ENCODE measurements at regions not wholly inside any gene's neighbourhood (a gene's known extent, or its start where the extent isn't known, plus 50 kb on each side); places are given as distances from the start of the nearest gene placed in this dataset.

DNA sequence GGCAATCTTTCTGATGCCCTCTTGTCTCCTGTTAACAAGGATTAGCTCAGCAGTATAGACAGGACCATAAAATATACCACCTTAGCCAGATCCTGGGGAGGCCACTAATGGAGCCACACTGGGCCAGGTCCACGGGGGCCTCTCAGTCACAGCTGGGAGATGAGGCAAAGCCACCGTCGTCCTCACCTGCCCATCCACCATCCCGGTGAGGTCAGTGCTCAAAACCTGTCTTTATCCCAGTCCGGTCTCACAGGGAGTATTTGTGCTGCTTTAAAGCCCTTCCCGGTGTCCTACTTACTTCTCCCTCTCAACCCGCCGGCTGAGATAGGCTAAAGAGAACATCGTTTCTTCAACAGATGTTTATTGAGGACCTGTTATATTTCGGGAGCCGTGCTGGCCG lies 104.3 kb downstream of the EDN3 start:
- DNase-seq (ENCODE audit: low spot score), result no peak
- in situ Hi-C loops (cut with MboI; ENCODE audit: low sequenced_read_pairs, unreplicated experiment), result no loop called here
- TF ChIP-seq, protein P1, sequence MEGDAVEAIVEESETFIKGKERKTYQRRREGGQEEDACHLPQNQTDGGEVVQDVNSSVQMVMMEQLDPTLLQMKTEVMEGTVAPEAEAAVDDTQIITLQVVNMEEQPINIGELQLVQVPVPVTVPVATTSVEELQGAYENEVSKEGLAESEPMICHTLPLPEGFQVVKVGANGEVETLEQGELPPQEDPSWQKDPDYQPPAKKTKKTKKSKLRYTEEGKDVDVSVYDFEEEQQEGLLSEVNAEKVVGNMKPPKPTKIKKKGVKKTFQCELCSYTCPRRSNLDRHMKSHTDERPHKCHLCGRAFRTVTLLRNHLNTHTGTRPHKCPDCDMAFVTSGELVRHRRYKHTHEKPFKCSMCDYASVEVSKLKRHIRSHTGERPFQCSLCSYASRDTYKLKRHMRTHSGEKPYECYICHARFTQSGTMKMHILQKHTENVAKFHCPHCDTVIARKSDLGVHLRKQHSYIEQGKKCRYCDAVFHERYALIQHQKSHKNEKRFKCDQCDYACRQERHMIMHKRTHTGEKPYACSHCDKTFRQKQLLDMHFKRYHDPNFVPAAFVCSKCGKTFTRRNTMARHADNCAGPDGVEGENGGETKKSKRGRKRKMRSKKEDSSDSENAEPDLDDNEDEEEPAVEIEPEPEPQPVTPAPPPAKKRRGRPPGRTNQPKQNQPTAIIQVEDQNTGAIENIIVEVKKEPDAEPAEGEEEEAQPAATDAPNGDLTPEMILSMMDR (IDR thresholded peaks at IDR 0.05; ENCODE audit: borderline replicate concordance, control extremely low read depth, extremely low read depth, insufficient read depth, missing control alignments), result no peak

DNA sequence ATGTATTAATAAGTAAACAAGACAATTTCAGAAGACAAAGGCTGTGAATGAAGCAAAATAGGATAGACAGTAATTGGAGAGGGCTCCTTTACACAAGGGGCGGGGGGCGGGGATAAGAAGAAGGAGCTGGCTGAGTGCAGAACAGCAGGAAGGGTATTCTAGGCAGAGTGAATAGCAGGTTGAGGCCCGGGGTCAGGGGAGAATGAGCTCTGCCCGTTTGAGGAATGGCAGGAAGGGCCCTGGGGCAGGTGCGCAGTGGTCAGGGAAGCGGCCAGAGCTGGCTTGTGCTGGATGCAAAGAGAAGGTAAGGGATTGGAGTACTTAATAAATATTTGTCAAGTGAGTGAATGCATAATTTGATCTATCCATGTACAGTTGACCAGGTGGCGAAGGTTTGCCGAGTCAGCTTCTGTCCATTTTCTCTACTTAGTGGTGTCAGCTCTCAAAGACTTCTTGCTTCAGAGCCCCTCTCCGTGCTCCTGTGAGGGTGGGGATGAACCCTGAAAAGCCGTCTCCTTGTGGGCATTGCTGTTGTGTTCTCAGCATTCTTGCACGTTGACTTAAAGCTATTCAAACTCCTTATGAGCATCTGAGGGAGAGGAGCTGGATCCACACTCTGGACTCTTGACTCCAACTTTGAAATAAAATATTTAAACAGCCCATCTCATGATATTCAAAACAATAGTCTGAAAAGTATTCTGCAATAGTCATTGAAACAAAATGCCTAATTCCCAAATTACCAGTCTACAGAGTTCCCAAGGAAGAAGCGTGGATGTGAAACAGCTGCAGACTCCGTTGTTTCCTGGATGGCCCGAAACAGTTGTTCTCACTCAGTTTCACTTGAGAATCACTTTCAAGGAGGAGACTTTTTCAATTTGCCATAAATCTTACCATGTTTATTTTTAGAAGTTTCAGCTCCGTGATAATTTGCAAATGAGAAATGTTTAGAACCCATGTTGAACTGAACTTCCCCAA lies 105.1 kb downstream of the EDN3 start:
- TF ChIP-seq, protein P1 (IDR thresholded peaks at IDR 0.05; ENCODE audit: borderline replicate concordance, control extremely low read depth, extremely low read depth, insufficient read depth, missing control alignments), result no peak
- DNase-seq (ENCODE audit: low spot score), result no peak

DNA sequence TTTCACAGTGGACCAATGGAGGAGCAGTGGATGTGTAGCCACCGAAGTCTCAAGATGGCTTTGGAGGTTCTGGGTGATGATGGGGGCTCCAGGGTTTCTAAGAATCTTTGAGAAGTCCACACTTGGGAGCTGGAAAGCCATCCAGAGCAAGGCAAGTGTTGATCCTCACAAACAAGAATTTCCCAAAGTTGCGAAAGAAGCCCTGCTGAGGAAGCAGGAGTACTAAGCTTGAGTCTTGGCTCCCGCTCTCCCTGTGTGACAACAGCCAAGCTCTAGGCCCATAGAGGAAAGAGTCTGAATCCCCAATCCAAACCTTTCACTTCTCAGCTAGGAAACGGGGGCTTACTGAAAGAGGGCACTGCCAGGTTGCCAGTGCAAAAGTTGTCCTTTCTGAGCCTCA lies 106.0 kb downstream of the EDN3 start:
- TF ChIP-seq, protein P1 (IDR thresholded peaks at IDR 0.05; ENCODE audit: borderline replicate concordance, control extremely low read depth, extremely low read depth, insufficient read depth, missing control alignments), result no peak
- in situ Hi-C loops (cut with MboI; ENCODE audit: low sequenced_read_pairs, unreplicated experiment), result no loop called here
- no peak for DNase-seq (ENCODE audit: low spot score)

More for the DNA sequence above, 105.1 kb downstream of the EDN3 start:
- in situ Hi-C loops (cut with MboI; ENCODE audit: low sequenced_read_pairs, unreplicated experiment), result no loop called here

DNA sequence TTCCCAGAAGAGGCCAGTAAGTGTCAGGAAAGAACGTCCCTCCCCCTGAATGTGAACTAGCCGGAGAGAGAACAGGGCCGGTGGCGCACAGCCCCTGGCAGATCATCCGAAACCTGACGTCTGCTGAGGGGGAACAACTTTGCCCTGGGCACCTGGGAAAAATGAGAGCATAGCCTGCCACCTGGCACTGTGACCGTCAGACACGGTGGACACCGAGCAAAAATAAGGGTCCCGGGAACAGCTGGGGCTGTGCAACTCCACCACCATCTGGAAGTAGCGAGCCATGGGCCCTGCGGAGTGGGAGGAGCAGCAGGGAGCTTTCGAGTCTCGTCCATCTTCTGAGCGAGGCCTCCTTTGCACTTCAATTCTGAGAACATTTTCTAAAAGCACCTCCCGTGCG lies 110.8 kb downstream of the EDN3 start:
- TF ChIP-seq, protein P1 (IDR thresholded peaks at IDR 0.05; ENCODE audit: borderline replicate concordance, control extremely low read depth, extremely low read depth, insufficient read depth, missing control alignments), result no peak
- no peak for DNase-seq (ENCODE audit: low spot score)
- in situ Hi-C loops (cut with MboI; ENCODE audit: low sequenced_read_pairs, unreplicated experiment), result no loop called here

DNA sequence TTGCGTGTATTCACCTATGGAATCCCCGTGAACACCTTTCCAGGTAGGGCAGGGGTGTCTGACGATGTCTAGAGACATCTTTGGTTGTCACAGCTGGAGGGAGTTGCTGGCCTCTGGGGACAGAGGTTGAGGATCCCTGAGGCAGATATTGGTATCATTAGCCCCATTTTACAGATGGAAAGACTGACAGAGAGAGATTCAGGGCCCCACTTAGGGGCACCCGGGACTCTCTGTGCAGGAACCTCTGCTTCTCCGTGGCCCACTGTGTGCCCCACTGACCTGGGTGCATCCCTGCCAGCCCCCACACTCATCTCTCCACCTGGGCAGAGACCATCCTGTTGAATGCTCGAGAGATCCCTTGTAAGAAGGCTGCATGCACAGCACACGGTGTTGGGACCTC lies 111.2 kb downstream of the EDN3 start:
- TF ChIP-seq, protein P1 (IDR thresholded peaks at IDR 0.05; ENCODE audit: borderline replicate concordance, control extremely low read depth, extremely low read depth, insufficient read depth, missing control alignments), result no peak
- DNase-seq (ENCODE audit: low spot score), result no peak
- in situ Hi-C loops (cut with MboI; ENCODE audit: low sequenced_read_pairs, unreplicated experiment), result no loop called here

DNA sequence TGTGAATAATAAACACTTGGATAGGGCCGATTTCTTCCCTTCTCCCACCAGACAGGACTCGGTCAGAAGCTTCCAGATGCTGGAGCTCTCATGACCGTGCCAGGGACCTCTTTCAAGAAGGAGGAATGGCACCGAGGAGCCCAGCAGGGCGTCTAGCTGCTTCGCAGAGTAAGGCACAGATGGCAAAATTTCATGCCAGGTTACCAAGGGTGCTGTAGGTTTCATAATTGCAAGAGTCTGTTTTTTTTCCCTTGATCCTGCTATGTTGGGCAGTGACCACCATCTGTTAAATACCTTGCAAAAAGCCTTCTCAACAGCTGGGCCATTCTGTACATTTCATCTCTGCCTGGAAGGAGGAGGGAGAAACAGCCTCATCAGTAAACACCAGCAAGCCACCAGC lies 111.8 kb downstream of the EDN3 start:
- DNase-seq (ENCODE audit: low spot score), result no peak
- in situ Hi-C loops (cut with MboI; ENCODE audit: low sequenced_read_pairs, unreplicated experiment), result no loop called here
- TF ChIP-seq, protein P1 (IDR thresholded peaks at IDR 0.05; ENCODE audit: borderline replicate concordance, control extremely low read depth, extremely low read depth, insufficient read depth, missing control alignments), result no peak
